SK-N-SH treated with all-trans-retinoic acid at 6 μM for 48 hours (cell line): ENCODE measurements at regions not wholly inside any gene's neighbourhood (a gene's known extent, or its start where the extent isn't known, plus 50 kb on each side); places are given as distances from the start of the nearest gene placed in this dataset.

Source experiments
- CREB5 ChIP-seq: fragments of 250-450 bp; sonication (Bioruptor Pico); IDR thresholded peaks from 2 replicates; pipeline ENCODE4 v1.5.1; 2020; ENCODE audit warnings: low read depth, mild to moderate bottlenecking, moderate library complexity
- RARB ChIP-seq: fragments of 250-450 bp; sonication (Bioruptor Pico); IDR thresholded peaks from 2 replicates; pipeline ENCODE4 v1.8.0; 2021; ENCODE audit warnings: mild to moderate bottlenecking, moderate library complexity
- SNAI2 ChIP-seq: fragments of 250-450 bp; sonication (Bioruptor Pico); IDR thresholded peaks from 2 replicates; pipeline ENCODE4 v1.5.0; 2020; ENCODE audit warnings: mild to moderate bottlenecking, moderate library complexity
- TOX ChIP-seq: fragments of 250-450 bp; sonication (Bioruptor Pico); IDR thresholded peaks from 2 replicates; pipeline ENCODE4 v1.8.0; 2021; ENCODE audit warnings: mild to moderate bottlenecking, moderate library complexity, borderline replicate concordance
- ZNF70 ChIP-seq: fragments of 450-650 bp; formaldehyde crosslinking; IDR thresholded peaks from 2 replicates; pipeline ENCODE4 v1.5.0; 2020; ENCODE audit warnings: mild to moderate bottlenecking, moderate library complexity
- ZNF8 ChIP-seq: fragments of 450-650 bp; formaldehyde crosslinking; IDR thresholded peaks from 2 replicates; pipeline ENCODE4 v1.5.0; 2020; ENCODE audit warnings: mild to moderate bottlenecking, moderate library complexity

DNA sequence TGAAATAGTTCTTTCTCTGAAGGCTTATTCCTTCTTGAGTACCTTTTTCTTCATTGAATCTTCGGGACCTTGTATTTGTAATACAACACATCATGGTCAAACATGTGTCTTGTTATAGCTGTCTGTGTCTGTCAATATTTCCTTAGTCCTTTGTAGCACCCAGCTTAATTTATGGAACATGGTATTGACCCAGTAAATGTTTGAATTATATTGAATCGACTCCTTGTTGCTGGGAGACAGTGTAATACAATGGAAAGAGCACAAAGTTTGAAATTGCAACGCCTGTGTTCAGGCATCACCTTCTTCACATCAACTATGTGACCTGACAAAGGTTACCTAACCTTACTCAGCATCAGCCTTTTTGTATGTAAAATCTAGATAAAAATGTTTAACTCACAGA lies 267.2 kb upstream of the CYRIA start:
- TF ChIP-seq SNAI2 (CRISPR knock-in tag) (no peak), ZNF70 (CRISPR knock-in tag) (no peak), TOX (CRISPR knock-in tag) (no peak), RARB (CRISPR knock-in tag) (no peak), ZNF8 (CRISPR knock-in tag) (no peak), CREB5 (CRISPR knock-in tag) (no peak)
